ENCODE measurements at regions not wholly inside any gene's neighbourhood (a gene's known extent, or its start where the extent isn't known, plus 50 kb on each side); places are given as distances from the start of the nearest gene placed in this dataset.

DNA sequence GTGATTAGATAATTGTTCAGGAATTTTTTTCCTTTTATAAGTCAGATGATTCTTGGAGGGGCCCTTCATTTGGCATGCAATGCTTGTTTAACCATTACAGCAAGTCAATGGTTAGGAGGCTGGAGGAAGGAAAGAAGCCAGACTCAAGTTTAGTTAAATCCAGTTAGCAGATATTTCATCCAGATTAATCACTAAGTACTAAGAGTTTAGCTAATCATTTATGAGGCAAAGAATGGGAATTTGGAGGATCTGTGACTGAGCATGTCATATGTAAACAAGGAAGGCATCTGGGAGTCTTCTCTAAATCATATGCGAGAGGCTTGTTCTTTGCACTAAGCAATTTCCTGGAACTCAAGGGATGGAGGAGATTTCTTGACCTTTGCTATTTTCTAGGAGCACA, 145.3 kb upstream of the SGCD start:
- no peaks in the 10 kb centered on the region for H3K9me3 ChIP-seq (ENCODE audit: control insufficient read depth in 4 of 4, low read length in 3 of 4)
- H3K27ac ChIP-seq (ENCODE audit: low read depth in 1 of 2, low read length in 2 of 2): no peak overlapping the region
- H3K27me3 ChIP-seq (ENCODE audit: control insufficient read depth in 4 of 4, insufficient read depth in 4 of 4, low read length in 3 of 4): no peaks in the 10 kb centered on the region
- DNase-seq (ENCODE audit: low spot score): no peak
- H3K36me3 ChIP-seq (ENCODE audit: control insufficient read depth in 4 of 4, insufficient read depth in 3 of 4, low read depth in 1 of 4, low read length in 3 of 4): no peaks in the 10 kb centered on the region
- no peaks in the 10 kb centered on the region for H3K4me1 ChIP-seq (ENCODE audit: control insufficient read depth in 4 of 4, insufficient read depth in 4 of 4, low read length in 3 of 4)
- H3K9ac ChIP-seq (ENCODE audit: low read depth in 1 of 2, low read length in 2 of 2): no peak overlapping the region
- 79% methylated on average over 1 of the region's 1 CpG for WGBS
- TF ChIP-seq RXRA (IDR thresholded peaks at IDR 0.05): no peak
- TF ChIP-seq HNF4A (conservative IDR thresholded peaks at IDR 0.05): no peak
- H3K4me3 ChIP-seq (ENCODE audit: low read depth in 1 of 3, low read length in 3 of 3): no peak overlapping the region

DNA sequence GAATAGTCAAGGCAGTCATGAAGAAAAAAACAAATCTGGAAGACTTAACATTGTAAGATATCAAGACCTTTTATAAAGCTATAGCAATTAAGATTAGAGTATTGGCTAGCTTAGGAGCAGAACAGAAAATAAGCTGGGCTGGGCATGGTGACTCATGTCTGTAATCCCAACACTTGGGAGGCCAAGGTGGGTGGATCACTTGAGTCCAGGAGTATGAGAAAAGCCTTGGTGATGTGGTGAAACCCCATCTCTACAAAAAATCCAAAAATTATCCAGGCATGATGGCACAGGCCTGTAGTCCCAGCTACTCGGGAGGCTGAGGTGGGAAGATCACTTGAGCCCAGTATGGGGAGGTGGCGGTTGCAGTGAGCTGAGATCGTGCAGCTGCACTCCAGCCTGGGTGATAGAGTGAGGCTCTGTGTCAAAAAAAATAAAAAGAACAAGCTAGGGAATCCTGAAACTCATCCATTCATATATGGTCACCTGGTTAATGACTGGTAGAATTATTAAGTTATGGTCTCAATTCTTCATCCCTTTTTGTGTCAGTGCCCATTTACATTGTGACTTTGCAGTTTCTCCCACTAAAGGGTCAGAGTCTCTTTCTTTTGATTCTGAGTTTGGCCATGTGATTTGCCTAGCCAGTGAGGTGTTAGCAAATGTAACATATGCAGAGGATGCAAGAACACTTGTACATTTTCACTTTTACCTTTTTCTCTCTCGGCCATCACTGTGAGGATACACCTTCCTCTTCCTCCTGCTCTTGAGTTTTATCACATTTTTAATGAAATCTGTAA, 144.6 kb upstream of the SGCD start:
- H3K4me1 ChIP-seq (ENCODE audit: control insufficient read depth in 4 of 4, insufficient read depth in 4 of 4, low read length in 3 of 4): no peaks in the 10 kb centered on the region
- no peak for DNase-seq (ENCODE audit: low spot score)
- WGBS: 88% methylated on average over 4 of the region's 4 CpGs
- H3K27me3 ChIP-seq (ENCODE audit: control insufficient read depth in 4 of 4, insufficient read depth in 4 of 4, low read length in 3 of 4): no peaks in the 10 kb centered on the region
- no peak overlapping the region for H3K9ac ChIP-seq (ENCODE audit: low read depth in 1 of 2, low read length in 2 of 2)
- H3K4me3 ChIP-seq (ENCODE audit: low read depth in 1 of 3, low read length in 3 of 3): no peak overlapping the region
- TF ChIP-seq GABPA (IDR thresholded peaks at IDR 0.05 in 1 of 2, conservative IDR thresholded peaks at IDR 0.05 in 1 of 2) (no peak), RAD21 (IDR thresholded peaks at IDR 0.05) (no peak), SP1 (IDR thresholded peaks at IDR 0.05) (no peak), FOXA2 (IDR thresholded peaks at IDR 0.05) (no peak), NR2F2 (IDR thresholded peaks at IDR 0.05) (no peak), JUND (IDR thresholded peaks at IDR 0.05) (no peak), HNF4A (conservative IDR thresholded peaks at IDR 0.05) (no peak), RXRA (IDR thresholded peaks at IDR 0.05) (no peak)
- TF ChIP-seq, protein P1, sequence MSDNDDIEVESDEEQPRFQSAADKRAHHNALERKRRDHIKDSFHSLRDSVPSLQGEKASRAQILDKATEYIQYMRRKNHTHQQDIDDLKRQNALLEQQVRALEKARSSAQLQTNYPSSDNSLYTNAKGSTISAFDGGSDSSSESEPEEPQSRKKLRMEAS (IDR thresholded peaks at IDR 0.05): no peak
- TF ChIP-seq, protein P2, sequence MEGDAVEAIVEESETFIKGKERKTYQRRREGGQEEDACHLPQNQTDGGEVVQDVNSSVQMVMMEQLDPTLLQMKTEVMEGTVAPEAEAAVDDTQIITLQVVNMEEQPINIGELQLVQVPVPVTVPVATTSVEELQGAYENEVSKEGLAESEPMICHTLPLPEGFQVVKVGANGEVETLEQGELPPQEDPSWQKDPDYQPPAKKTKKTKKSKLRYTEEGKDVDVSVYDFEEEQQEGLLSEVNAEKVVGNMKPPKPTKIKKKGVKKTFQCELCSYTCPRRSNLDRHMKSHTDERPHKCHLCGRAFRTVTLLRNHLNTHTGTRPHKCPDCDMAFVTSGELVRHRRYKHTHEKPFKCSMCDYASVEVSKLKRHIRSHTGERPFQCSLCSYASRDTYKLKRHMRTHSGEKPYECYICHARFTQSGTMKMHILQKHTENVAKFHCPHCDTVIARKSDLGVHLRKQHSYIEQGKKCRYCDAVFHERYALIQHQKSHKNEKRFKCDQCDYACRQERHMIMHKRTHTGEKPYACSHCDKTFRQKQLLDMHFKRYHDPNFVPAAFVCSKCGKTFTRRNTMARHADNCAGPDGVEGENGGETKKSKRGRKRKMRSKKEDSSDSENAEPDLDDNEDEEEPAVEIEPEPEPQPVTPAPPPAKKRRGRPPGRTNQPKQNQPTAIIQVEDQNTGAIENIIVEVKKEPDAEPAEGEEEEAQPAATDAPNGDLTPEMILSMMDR (IDR thresholded peaks at IDR 0.05; ENCODE audit: low read depth, low read length, missing input control): no peak
- H3K36me3 ChIP-seq (ENCODE audit: control insufficient read depth in 4 of 4, insufficient read depth in 3 of 4, low read depth in 1 of 4, low read length in 3 of 4): no peaks in the 10 kb centered on the region
- no peaks in the 10 kb centered on the region for H3K9me3 ChIP-seq (ENCODE audit: control insufficient read depth in 4 of 4, low read length in 3 of 4)
- H3K27ac ChIP-seq (ENCODE audit: low read depth in 1 of 2, low read length in 2 of 2): no peak overlapping the region

DNA sequence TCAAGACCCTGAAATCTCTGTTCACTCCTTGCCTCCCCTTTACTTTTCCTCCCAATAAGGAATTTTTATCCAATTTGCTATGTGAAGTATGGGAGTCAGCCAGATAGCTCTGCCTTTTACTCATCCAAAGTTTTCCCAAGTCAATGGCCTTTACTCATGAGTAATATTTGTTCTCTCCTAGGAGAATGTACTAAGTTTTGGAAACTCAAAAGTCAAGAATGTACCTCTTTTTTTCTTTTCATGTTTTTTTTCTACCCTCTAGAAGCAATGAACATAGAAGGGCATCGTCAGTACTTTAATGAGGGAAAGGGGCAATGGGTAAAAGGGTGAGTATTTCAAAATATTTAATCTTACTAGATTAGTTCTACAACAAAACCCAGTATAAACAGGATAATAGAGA, 140.2 kb upstream of the SGCD start:
- Histone ChIP-seq H3K27me3 (ENCODE audit: control insufficient read depth in 4 of 4, insufficient read depth in 4 of 4, low read length in 3 of 4) (no peaks in the 10 kb centered on the region), H3K4me3 (ENCODE audit: low read depth in 1 of 3, low read length in 3 of 3) (no peak overlapping the region), H3K36me3 (ENCODE audit: control insufficient read depth in 4 of 4, insufficient read depth in 3 of 4, low read depth in 1 of 4, low read length in 3 of 4) (no peaks in the 10 kb centered on the region), H3K9me3 (ENCODE audit: control insufficient read depth in 4 of 4, low read length in 3 of 4) (no peaks in the 10 kb centered on the region), H3K27ac (ENCODE audit: low read depth in 1 of 2, low read length in 2 of 2) (no peak overlapping the region), H3K4me1 (ENCODE audit: control insufficient read depth in 4 of 4, insufficient read depth in 4 of 4, low read length in 3 of 4) (no peaks in the 10 kb centered on the region), H3K9ac (ENCODE audit: low read depth in 1 of 2, low read length in 2 of 2) (no peak overlapping the region)
- TF ChIP-seq, protein P3, sequence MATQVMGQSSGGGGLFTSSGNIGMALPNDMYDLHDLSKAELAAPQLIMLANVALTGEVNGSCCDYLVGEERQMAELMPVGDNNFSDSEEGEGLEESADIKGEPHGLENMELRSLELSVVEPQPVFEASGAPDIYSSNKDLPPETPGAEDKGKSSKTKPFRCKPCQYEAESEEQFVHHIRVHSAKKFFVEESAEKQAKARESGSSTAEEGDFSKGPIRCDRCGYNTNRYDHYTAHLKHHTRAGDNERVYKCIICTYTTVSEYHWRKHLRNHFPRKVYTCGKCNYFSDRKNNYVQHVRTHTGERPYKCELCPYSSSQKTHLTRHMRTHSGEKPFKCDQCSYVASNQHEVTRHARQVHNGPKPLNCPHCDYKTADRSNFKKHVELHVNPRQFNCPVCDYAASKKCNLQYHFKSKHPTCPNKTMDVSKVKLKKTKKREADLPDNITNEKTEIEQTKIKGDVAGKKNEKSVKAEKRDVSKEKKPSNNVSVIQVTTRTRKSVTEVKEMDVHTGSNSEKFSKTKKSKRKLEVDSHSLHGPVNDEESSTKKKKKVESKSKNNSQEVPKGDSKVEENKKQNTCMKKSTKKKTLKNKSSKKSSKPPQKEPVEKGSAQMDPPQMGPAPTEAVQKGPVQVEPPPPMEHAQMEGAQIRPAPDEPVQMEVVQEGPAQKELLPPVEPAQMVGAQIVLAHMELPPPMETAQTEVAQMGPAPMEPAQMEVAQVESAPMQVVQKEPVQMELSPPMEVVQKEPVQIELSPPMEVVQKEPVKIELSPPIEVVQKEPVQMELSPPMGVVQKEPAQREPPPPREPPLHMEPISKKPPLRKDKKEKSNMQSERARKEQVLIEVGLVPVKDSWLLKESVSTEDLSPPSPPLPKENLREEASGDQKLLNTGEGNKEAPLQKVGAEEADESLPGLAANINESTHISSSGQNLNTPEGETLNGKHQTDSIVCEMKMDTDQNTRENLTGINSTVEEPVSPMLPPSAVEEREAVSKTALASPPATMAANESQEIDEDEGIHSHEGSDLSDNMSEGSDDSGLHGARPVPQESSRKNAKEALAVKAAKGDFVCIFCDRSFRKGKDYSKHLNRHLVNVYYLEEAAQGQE (IDR thresholded peaks at IDR 0.05): no peak
- TF ChIP-seq, protein P1 (IDR thresholded peaks at IDR 0.05): no peak
- TF ChIP-seq JUND (IDR thresholded peaks at IDR 0.05): no peak
- no peak for TF ChIP-seq FOXA1 (IDR thresholded peaks at IDR 0.05)
- TF ChIP-seq, protein P4, sequence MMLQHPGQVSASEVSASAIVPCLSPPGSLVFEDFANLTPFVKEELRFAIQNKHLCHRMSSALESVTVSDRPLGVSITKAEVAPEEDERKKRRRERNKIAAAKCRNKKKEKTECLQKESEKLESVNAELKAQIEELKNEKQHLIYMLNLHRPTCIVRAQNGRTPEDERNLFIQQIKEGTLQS (IDR thresholded peaks at IDR 0.05): no peak
- no peak for TF ChIP-seq GABPA (IDR thresholded peaks at IDR 0.05 in 1 of 2, conservative IDR thresholded peaks at IDR 0.05 in 1 of 2)
- TF ChIP-seq HNF4A (conservative IDR thresholded peaks at IDR 0.05): no peak
- no peak for TF ChIP-seq RAD21 (IDR thresholded peaks at IDR 0.05)
- TF ChIP-seq SP1 (IDR thresholded peaks at IDR 0.05): no peak
- TF ChIP-seq, protein P2 (IDR thresholded peaks at IDR 0.05; ENCODE audit: low read depth, low read length, missing input control): no peak
- no peak for TF ChIP-seq FOXA2 (IDR thresholded peaks at IDR 0.05)
- TF ChIP-seq YY1 (IDR thresholded peaks at IDR 0.05): no peak
- TF ChIP-seq HNF4G (IDR thresholded peaks at IDR 0.05): no peak
- no peak for TF ChIP-seq RXRA (IDR thresholded peaks at IDR 0.05)
- 61% methylated on average over 1 of the region's 1 CpG for WGBS
- no peak for DNase-seq (ENCODE audit: low spot score)

Measured in liver (tissue), 8 donors.